ENCODE measurements at regions not wholly inside any gene's neighbourhood (a gene's known extent, or its start where the extent isn't known, plus 50 kb on each side); places are given as distances from the start of the nearest gene placed in this dataset.

DNA sequence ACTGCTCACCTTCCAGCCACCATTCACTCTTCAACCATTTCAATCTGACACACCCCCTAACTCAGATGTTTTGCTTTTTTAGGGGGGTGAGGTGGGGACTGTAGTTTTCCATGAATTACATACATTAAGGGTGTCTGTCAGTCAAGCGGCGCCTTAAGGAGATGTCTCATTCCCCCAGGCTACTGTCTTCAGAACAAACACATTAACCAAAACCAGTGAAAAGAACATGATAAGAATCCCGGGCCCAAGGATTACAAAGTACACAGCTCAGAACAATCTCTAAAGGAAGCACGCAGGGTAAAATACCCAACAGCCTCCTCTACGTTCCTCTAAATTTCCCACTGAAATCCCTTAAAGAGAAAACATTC, 62.5 kb upstream of the IRF2 start:
- peak overlapping the region; percentile 76 for H3K4me3 ChIP-seq (ENCODE audit: insufficient read depth, low read depth, low read length)
- H3K36me3 ChIP-seq (replicated peaks; ENCODE audit: control insufficient read depth, insufficient read depth, low read length): no peaks in the 10 kb centered on the region
- DNase-seq: no peak
- no peaks in the 10 kb centered on the region for H3K27me3 ChIP-seq (ENCODE audit: control insufficient read depth, insufficient read depth, low read length)

DNA sequence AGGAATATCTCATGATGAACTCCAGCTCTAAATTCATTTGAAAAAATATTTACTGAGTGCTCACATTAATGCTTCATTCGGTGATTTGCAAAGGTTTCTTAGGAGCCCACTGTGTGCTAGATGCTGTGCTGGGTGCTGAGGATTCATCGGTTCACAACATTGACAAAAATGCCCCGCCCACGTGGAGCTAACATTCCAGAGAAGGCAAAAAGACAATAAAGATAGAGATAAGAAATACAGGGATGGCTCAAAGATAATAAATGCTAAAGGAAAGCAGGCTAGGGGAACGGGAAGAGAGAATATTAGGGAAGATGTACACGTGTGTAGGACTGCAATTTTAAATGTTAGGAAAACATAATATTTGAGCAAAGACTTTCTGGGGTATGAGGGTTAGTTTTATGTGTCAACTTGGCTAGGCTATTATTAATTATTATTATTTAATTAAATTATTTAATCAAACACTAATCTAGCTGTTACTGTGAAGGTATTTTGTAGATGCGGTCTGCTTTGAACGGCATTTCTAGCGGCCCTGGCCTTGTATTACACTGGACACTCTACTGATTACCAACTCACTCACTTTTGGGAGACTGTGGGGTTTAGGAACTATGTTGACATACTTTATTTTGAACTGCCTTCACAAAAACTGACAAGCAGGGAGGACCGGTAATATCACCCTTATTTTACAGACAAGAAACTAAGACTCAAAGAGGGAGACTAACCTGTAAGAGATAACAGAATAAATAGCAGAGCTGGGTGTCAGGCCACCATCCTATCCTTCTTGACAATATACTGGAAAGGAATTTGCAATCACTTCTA, 61.9 kb upstream of the IRF2 start:
- no peak overlapping the region for H3K4me3 ChIP-seq (ENCODE audit: insufficient read depth, low read depth, low read length)
- H3K36me3 ChIP-seq (replicated peaks; ENCODE audit: control insufficient read depth, insufficient read depth, low read length): no peaks in the 10 kb centered on the region
- H3K27me3 ChIP-seq (ENCODE audit: control insufficient read depth, insufficient read depth, low read length): no peaks in the 10 kb centered on the region
- DNase-seq: no peak

DNA sequence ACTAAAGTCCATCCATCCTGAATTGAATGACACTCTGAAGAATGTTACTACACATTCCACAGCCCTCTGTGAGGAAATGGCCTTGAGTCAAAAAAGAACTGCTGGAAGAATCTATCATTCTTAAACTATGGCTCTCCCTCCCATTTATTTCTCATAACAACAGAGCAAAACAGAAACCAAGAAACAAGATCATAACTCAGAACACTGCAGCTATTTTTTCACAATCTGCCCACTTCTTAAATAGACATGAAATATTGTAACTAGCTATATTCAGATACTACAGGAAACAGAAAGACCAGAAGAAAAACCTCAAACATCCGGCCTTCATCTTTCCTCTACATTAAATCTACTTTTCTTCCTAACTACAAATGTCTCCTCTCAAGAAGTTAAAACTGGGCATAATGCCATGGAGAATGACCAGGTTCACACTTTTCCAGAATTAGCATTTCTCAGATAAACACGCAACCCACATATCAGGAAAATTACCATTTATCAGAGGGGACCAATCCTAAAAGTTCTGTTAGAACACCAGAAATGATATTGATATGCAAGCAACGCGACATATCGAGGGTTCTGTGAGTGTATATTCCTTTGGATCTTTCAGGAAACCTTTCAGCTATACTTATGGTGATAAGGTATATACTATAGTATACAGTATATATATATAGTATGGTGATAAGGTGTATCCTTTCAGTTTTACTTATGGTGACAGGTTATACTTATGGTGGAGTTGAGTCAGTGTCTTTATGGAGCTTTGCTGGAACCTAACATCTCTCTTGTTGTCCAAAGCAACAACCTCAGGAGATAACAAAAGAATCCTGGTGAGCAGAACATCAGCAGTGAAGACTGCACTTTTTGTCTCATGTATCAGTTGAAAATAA, 60.4 kb upstream of the IRF2 start:
- Histone ChIP-seq H3K4me3 (ENCODE audit: insufficient read depth, low read depth, low read length) (no peak overlapping the region), H3K36me3 (replicated peaks; ENCODE audit: control insufficient read depth, insufficient read depth, low read length) (no peaks in the 10 kb centered on the region), H3K27me3 (ENCODE audit: control insufficient read depth, insufficient read depth, low read length) (no peaks in the 10 kb centered on the region)
- DNase-seq: no peak

DNA sequence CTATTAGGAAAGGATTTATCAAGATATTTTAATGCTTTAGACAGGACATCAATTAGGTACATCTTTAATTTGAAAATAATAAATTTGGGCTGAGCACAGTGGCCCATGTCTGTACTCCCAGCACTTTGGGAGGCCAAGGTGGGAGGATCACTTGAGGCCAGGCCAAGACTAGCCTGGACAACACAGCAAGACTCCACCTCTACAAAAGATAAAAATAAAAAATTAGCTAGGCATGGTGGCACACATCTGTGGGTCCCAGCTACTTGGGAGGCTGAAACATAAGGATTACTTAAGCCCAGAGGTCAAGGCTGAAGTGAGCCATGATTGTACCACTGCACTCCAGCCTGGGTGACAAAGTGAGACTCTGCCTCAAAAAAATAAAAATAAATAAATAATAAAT, 59.6 kb upstream of the IRF2 start:
- Histone ChIP-seq H3K27me3 (ENCODE audit: control insufficient read depth, insufficient read depth, low read length) (no peaks in the 10 kb centered on the region), H3K36me3 (replicated peaks; ENCODE audit: control insufficient read depth, insufficient read depth, low read length) (no peaks in the 10 kb centered on the region), H3K4me3 (ENCODE audit: insufficient read depth, low read depth, low read length) (no peak overlapping the region)
- DNase-seq: no peak

DNA sequence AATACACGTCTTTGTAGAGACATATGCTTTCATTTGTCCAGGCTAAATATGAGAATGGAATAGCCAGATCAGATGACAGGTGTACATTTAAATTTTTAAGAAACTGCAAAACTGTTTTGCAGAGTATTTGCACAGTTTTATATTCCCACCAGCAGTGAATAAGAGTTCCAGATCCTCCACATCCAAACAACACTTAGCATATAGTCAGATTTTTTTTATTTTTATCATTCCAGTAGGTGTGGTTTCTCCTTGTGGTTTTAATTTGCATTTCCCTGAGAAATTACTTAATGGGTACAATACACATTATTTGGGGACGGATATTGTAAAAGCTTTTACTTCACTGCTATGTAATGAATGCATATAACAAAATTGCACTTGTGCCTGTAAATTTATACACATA, 56.7 kb upstream of the IRF2 start:
- H3K4me3 ChIP-seq (ENCODE audit: insufficient read depth, low read depth, low read length): no peak overlapping the region
- DNase-seq: no peak
- H3K36me3 ChIP-seq (replicated peaks; ENCODE audit: control insufficient read depth, insufficient read depth, low read length): no peaks in the 10 kb centered on the region
- no peaks in the 10 kb centered on the region for H3K27me3 ChIP-seq (ENCODE audit: control insufficient read depth, insufficient read depth, low read length)

DNA sequence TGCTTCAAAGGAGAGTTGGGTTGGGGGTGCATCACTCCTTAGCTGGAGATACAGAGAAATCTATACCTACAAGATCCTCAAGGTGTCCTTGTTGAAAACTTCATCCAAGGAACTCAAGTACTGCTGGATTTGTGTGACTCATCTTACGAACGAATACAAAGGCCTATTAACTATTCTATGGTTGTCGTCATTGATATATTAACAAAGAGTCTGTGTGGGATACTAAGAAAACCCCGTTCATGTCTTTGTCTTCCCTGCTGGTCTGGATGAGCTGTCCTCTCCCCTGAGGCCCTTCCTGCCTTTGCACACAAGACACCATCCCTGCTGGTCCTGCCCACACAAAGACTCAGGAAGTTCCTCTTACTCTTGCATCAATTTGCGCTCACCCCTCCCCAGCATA, 54.9 kb upstream of the IRF2 start:
- no peak overlapping the region for H3K4me3 ChIP-seq (ENCODE audit: insufficient read depth, low read depth, low read length)
- no peaks in the 10 kb centered on the region for H3K27me3 ChIP-seq (ENCODE audit: control insufficient read depth, insufficient read depth, low read length)
- DNase-seq: no peak
- H3K36me3 ChIP-seq (replicated peaks; ENCODE audit: control insufficient read depth, insufficient read depth, low read length): no peaks in the 10 kb centered on the region

DNA sequence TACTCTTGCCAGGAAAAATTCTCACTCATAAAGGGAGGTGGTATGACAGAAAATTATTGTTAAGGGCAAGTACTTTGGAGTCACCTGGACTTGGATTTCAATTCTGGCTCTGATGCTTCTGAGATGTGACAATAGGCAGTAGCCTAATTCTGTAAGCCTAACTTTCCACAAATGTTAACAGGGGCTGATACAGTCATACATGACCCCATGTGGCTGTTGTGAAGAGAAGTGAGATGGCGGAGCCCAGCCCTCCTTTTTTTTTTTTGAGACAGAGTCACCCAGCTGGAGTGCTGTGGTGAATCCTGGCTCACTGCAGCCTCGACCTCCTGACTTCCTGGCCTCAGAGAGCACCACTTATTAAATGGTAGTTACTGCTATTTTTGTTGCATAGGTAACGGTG, 54.4 kb upstream of the IRF2 start:
- no peak overlapping the region for H3K4me3 ChIP-seq (ENCODE audit: insufficient read depth, low read depth, low read length)
- no peaks in the 10 kb centered on the region for H3K36me3 ChIP-seq (replicated peaks; ENCODE audit: control insufficient read depth, insufficient read depth, low read length)
- no peaks in the 10 kb centered on the region for H3K27me3 ChIP-seq (ENCODE audit: control insufficient read depth, insufficient read depth, low read length)
- no peak for DNase-seq

DNA sequence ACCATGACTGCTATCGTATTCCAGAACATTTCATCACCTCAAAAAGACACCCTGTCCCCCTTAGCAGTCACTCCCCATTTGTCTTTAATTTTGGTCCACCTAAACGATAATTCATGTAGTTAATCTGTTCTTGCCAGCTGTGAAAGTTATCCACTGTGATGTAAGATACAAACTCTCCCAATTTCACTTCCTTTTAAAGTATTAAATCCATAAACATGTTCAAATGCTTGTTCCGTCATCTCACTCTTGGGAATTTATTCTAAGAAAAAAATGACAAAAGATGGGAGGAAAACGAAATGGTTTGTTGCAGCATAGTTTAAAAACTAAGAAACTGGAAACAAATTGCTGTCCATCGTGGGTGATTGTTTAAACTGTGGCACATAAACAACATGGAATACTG, 53.7 kb upstream of the IRF2 start:
- Histone ChIP-seq H3K36me3 (replicated peaks; ENCODE audit: control insufficient read depth, insufficient read depth, low read length) (no peaks in the 10 kb centered on the region), H3K4me3 (ENCODE audit: insufficient read depth, low read depth, low read length) (no peak overlapping the region), H3K27me3 (ENCODE audit: control insufficient read depth, insufficient read depth, low read length) (no peaks in the 10 kb centered on the region)
- DNase-seq: no peak

DNA sequence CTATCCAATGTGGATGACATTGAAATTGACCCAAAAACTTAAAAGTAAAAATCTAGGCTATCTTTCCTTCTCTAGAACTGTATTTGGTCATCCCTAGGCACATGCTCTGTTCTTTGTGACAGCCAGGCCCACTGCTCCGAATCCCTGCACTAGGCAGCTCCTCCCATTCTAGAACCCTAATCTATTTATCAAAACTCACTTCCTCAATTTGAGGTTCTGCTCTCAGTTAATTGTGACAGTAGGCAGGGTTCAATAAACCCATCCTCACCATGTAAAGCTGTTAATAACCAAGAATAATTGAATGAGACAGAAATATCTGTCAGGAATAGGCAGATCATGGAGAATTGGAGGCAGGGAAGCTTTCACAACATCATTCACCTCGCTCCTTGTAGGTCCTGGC, 51.9 kb upstream of the IRF2 start:
- Histone ChIP-seq H3K4me3 (ENCODE audit: insufficient read depth, low read depth, low read length) (no peak overlapping the region), H3K36me3 (replicated peaks; ENCODE audit: control insufficient read depth, insufficient read depth, low read length) (no peaks in the 10 kb centered on the region), H3K27me3 (ENCODE audit: control insufficient read depth, insufficient read depth, low read length) (no peaks in the 10 kb centered on the region)
- DNase-seq: no peak
